AG09309 (cell line): ENCODE measurements at regions not wholly inside any gene's neighbourhood (a gene's known extent, or its start where the extent isn't known, plus 50 kb on each side); places are given as distances from the start of the nearest gene placed in this dataset.

Source experiments
- DNase-seq: peaks from one replicate; pipeline ENCODE4 v3.0.0-alpha.2; 2010; ENCODE audit warnings: low read depth
- H3K4me3 ChIP-seq: 2 replicates; pipeline ENCODE4 v1.5.1; 2011; ENCODE audit warnings: mild to moderate bottlenecking, low read depth, low read length, moderate library complexity; ENCODE audit not compliant: control insufficient read depth
- TF ChIP-seq, protein P1 (sequence below): IDR thresholded peaks from 2 replicates; pipeline ENCODE4 v1.5.1; 2011; ENCODE audit warnings: mild to moderate bottlenecking, low read depth, low read length, inconsistent platforms; ENCODE audit not compliant: insufficient read depth, control insufficient read depth; ENCODE audit errors: missing control alignments

DNA sequence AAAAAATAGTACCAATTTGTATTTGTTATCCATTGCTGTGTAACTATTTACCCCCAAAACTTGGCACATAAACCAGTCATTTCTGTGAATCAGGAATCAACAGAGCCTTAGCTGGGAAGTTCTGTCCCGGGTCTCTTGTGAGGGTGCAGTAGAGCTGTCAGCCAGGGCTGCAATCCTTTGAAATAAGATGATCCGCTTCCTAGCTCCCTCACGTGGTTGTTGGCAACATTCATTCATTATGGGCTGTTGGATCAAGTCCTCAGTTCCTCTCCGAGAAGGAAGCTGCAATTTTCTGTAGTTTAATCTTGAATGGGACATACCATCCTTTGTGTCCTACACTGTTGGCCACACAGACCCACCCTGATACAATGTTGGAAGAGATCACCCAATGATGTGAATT lies 277.2 kb downstream of the SUCLA2 start:
- DNase-seq = no peak
- TF ChIP-seq, protein P1, sequence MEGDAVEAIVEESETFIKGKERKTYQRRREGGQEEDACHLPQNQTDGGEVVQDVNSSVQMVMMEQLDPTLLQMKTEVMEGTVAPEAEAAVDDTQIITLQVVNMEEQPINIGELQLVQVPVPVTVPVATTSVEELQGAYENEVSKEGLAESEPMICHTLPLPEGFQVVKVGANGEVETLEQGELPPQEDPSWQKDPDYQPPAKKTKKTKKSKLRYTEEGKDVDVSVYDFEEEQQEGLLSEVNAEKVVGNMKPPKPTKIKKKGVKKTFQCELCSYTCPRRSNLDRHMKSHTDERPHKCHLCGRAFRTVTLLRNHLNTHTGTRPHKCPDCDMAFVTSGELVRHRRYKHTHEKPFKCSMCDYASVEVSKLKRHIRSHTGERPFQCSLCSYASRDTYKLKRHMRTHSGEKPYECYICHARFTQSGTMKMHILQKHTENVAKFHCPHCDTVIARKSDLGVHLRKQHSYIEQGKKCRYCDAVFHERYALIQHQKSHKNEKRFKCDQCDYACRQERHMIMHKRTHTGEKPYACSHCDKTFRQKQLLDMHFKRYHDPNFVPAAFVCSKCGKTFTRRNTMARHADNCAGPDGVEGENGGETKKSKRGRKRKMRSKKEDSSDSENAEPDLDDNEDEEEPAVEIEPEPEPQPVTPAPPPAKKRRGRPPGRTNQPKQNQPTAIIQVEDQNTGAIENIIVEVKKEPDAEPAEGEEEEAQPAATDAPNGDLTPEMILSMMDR = no peak
- no peak overlapping the region for H3K4me3 ChIP-seq

DNA sequence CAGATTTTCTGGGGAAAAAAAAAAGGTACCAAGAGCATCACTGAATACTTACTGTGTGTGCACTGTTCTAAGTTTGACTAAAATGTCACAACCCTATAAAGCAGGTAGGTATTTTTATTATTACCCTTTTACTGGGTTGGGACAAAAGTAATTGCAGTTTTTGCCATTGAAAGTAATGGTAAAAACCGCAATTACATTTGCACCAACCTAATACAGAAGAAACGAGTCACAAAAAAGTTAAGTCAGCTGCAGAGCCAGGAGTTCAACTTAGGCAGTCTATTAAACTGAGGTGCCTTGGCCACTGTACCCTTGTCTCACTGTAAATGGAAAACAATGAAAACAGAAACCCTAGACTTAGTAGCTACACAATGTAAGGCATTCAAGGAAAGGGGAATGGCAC lies 281.9 kb downstream of the SUCLA2 start:
- DNase-seq = no peak
- TF ChIP-seq, protein P1 = no peak
- no peak overlapping the region for H3K4me3 ChIP-seq

DNA sequence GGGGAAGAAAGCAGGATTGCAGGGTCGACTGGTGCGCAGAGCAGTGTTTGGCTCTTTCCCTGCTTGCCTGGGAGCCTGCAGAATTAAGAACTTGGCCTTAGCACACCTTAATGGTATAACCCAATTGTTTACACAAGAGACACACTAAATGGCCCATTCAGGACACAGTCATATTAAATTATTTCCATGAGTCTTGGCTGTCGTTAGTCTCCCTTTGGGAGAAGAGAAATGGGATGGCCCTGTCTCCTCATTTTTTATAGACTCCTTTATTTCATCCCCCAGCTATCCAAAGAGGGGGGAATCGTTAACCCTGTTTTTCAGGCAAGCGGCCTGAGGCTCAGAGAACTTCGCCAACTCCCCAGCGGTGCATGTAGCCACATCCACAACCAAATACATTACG lies 282.5 kb downstream of the SUCLA2 start:
- TF ChIP-seq, protein P1 = no peak
- DNase-seq = no peak

DNA sequence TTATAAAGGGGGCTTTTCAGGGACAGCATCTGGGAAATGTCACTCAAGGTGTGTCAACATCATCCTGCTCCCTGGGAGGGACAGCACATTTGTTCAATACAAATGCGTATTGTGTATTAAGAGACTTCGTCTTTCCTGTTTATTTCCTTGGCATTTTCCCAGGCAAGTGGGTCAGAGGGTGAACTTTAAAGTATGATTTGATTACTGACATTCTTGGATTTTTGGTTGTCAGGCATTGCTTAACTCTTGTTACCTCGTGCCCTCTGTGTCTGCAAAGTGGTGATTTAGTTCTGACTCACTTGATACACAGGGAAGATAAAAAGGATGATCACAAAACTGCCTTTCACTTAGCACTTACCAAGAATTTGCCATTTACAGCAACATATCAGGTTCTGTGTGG lies 292.7 kb downstream of the SUCLA2 start:
- no peak for DNase-seq
- no peak overlapping the region for H3K4me3 ChIP-seq
- TF ChIP-seq, protein P1 = no peak

More for the DNA sequence above, 282.5 kb downstream of the SUCLA2 start:
- no peak overlapping the region for H3K4me3 ChIP-seq

DNA sequence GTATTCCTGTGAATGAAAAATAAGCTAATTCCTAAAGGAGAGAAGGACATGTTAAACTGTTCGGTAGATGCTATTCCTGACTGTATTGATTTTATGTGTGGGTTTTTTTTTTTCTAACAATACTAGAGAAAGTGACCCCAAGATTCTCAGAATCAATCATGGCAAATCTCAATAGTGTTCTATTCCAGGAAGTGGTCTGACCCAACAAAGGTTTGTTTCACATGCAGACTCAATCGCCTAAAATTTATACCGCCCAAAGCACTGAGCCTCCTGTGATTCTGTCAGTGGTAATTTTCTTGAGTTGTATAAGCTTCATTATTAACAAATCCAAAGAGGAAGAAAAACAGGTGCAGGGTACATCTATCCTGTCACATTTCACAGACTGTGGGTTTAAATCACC lies 293.7 kb downstream of the SUCLA2 start:
- TF ChIP-seq, protein P1 = no peak
- no peak overlapping the region for H3K4me3 ChIP-seq
- no peak for DNase-seq

DNA sequence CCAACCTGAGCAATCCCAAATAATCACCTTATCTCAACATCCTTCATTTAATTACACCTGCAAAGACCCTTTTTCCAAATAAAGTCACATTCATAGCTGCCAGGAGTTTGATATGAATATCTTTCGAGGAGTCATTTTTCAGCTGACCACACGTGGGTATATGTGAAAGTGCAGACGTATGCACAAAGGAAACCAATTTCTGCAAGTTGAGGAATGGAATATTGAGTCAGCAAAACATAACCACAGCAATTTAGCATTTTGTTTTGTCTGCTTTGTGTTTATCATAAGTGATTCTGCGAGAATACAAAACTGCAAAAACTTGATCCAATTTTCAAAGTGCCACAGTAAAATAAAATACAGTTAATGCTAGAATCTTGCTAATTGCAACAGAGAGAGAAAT lies 295.9 kb downstream of the SUCLA2 start:
- no peak overlapping the region for H3K4me3 ChIP-seq
- no peak for DNase-seq
- TF ChIP-seq, protein P1 = no peak

DNA sequence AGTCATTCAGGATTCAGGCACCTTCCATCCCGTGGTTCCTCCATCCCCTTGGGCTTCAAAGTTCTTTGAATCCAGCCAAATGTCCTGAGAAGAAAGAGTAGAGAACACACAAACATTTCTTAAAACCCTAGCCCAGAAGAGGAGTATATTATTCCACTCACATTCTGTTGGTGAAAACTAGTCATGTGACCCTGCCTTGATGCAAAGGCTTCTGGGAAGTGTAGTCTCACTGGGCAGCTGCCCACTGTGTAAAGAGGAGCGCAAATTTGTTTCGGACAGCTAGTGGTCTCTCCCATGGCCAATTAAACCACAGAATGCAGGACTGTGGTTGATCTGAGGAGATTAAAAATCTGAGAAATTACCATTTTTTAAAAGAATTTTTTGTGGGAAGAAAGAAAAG lies 304.4 kb downstream of the SUCLA2 start:
- H3K4me3 ChIP-seq = no peak overlapping the region
- TF ChIP-seq, protein P1 = no peak
- no peak for DNase-seq
